HG02884 (cell line): ENCODE measurements at regions not wholly inside any gene's neighbourhood (a gene's known extent, or its start where the extent isn't known, plus 50 kb on each side); places are given as distances from the start of the nearest gene placed in this dataset.

Source experiments
- ATAC-seq: cut with Tn5 transposase; IDR thresholded peaks from one replicate; pipeline ENCODE4 v1.9.1; 2021; ENCODE audit warnings: mild to moderate bottlenecking, moderate library complexity; ENCODE audit not compliant: unreplicated experiment

DNA sequence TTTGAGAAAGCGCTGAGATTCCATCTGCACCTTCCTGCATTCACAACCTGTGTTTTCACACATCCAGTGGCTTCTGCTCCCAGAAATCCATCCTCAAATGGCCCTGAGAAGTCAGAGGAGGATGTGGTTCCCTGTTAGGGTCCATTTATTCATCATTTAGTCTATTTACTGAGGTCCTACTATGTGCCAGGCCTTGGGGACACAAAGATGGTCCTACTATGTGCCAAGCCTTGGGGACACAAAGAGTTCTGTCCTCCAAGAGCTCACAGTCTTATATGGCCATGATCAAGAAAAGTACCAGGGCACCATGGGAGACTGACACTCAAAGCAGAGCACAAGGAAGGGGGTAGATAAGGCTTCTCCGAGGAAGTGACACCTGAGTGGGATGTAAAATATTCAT is 147.1 kb upstream of the ATP1B1 start:
- ATAC-seq: no peak

DNA sequence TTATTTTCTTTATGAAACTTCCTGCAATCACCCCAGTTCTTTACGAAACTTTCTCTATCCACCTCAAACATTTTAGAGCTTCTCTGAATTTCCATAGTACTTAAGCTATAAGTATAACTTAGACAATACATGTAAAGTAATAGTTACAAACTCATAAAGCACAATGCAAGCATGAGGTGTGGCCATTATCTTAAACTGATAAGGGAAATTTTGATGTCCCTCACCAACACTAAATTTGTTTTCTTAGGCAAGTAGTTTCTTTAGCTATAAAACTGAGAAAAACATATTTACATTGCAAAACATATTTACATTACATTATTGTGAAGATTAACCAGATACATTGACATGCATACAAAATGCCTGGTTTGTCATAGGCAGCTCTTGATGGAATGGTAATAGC is 146.4 kb upstream of the ATP1B1 start:
- no peak for ATAC-seq

DNA sequence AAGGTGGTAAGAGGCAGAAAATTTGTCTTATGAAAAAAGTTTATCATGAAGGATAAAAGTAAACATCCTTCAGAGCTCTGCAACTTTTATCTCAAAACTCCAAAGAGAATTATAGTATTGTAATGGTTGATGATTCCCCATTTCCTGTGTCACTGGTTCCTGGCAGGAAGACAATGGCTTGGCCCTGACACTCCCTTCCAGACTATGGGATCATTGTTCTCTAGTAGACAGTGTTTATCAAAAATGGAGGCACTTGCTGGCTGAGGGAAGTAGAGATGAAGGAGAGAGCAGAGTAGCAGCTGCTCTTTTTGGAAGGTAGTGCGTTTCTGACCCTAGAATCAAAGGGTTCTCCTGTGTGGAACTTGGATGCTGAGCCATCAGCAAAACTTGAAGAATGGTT is 145.9 kb upstream of the ATP1B1 start:
- ATAC-seq: no peak

DNA sequence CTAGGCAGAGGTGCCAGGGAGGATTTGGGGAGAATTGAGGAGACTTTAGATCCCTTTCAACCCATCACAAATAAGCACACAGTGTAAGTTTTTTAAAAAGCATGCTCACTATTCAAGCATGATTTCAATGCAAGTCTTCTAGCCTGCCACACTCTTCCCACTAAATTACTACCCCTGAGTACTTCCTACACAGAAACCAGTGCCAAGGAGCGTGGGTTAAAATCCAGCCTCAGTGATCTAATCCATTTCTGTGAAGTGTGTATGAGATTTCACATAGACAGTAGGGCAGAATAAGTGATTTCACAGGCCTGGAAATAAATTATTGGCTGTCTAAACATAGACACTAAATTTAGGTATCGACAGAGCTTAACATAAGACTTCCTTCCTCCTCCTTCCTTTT is 142.9 kb upstream of the ATP1B1 start:
- ATAC-seq: no peak

DNA sequence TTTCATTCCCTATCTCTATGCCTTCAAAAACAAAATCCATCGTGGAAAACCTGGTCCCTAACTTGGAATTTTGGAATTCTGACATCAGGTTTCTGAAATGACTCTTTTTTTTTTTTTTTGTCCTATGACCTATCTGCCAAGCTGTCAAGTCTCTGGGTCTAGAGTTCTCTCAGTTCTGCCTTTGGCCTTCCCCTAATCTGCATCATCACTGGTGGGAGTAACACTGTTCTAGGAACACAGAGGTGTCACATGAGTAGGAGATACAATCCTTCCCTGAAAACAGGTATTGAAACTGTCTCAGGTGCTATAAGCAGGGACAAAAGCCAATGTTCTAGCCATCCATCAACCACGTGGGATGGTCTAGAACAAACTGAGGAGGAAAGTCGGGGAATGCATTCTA is 142.0 kb upstream of the ATP1B1 start:
- no peak for ATAC-seq

DNA sequence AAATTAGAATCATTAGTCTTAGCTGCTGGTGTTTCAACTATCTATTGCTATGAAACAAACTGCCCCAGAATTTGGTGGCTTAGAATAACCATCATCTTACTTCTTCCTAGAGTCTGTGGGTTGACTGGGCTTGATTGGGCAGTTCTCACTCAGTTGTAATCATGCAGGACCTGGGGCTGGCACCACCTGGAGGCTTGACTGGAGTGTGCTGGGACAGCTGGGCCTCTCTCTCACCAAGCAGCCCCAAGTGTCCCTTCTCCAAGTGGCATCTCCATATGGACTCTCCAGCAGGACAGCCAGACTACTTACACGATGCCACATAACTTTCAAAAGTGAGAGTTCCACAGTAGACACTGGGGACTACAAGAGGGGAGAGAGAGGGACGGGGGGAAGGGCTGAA is 140.3 kb upstream of the ATP1B1 start:
- no peak for ATAC-seq

DNA sequence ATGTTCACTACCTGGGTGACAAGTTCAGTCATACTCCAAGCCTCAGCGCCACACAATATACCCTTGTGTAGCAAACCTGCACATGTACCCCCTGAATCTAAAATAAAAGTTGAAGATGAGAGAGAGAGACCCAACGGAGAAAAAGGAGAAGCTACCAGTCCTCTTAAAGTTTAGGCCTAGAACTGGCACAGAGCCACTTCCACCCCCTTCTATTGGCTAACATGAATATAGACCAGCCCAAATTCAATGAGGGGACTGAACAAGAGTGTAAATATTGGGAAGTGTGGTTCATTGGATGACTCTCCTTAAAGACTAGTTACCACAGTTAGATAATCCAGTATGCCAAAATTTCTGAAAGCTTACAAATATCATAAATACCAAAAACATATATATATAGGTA is 139.9 kb upstream of the ATP1B1 start:
- no peak for ATAC-seq

DNA sequence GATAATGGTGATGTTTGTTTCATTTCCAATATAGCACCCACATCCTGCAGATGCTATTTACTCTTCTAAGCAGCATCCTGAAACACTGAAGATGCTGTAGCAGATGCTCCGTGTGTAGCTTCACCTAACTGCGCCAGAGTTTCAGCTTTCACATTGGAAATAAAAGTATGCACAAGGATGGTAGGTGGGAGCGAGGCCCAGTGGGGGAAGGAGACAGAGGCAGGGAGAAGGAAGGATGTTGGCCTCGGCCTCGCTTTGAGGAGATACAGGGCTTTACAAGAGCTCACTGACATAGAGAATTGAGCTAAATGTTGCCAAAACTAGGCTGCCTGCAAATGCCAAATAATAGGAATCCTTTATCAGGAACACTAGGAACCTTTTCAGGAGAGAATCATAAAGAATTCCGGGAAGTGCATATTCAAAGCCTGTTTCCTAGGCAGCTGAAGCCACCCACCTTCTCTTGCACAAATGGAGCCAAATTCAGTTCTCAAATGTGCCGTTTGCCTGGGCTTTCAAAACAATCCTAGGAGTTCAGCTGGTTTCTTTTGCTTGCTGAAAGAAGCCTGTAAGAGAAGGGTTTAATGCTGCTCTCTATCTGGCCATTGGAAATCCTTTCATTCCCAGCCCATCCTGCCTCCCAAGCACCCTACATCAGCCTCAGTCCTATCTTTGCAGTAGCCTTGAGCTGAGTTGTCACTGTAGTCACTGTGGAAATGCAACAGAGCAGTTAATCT is 135.4 kb upstream of the ATP1B1 start:
- ATAC-seq: no peak

DNA sequence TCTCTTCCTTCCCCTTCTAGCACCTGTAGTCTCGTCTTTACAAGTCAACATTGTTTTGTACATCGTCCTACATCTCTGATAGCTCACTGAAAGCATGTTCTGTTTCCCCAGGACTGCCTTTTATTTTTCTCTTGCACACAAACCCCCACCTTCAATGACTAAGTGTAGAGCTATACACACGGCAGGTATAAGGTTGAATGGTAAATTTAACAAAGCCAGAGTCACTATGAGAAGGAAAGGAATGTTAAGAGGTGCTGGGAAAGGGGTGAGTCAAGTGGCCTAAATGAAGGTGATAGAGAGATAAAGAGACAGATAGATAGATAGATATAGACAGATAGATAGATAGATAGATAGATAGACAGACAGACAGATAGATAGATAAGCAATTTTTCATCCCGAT is 134.3 kb upstream of the ATP1B1 start:
- no peak for ATAC-seq

DNA sequence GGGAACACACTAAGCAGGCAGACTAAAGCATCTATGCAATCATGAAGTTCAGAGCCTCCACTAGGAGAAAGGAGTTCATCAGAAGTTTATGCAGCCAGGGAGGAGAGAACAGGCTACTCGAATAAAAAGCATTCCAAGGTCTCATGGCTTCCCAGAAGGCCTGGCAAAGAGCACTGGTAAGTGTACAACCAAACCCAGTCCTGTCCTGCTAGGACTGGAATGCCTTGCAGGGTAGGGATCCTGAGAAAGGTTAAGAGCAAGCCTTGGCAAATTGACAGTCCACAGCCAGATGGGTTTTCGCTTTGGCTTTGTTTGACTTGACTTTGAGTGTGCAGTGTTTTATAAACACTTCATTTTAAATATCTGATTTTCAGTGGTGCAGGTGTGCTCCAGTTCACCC is 133.6 kb upstream of the ATP1B1 start:
- ATAC-seq: no peak

DNA sequence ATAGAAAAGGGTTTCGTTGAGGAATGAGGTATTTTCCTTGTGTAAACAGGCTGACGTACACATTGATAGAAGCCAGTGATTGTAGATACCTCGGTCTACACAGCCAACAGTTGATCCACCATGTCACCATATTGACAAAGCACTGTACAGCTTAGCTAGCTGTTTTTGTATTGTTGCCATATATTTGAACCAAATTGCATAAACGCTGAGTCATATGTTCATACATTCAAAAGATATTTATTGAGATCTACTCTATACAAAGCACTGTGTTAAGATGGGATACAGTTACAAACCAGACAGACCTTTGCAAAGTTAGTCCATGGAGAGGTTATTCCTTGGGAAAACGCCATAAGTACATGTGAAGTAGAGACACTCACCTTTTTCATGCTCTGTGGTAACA is 132.4 kb upstream of the ATP1B1 start:
- no peak for ATAC-seq

DNA sequence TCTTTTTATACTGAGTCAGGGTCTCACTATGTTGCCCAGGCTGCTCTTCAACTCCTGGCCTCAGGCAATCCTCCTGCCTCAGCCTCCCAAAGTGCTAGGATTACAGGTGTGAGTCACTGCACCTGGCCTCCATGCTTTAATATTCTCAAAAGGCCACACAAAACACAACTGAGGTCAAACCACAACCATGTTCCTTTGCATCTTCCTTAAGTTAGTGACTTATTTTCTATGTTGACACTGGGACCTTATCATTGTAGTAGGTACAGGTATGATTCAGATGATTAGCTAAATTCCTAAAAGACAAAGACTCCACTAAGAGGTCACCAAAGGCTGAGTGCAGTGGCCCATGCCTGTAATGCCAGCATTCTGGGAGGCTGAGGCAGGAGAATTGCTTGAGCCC is 131.9 kb upstream of the ATP1B1 start:
- no peak for ATAC-seq

DNA sequence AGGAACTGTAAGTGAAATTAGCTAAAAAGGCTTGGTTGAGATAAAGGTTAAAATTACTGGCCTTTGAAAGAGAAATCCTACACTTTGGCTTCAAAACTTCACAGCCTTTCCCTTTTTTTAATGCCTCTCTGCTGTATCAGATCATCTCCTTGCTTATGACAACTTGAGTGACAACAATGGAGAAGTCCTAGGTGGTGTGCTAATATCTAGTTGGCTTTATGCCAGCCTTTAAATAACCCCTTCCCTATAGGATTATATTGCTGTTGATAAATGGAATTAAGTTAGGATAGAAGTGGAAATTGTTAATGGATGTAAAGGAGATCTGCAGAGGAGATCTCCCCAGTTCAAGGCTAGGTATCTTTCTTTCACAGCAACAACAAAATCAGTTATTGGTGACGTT is 130.2 kb upstream of the ATP1B1 start:
- ATAC-seq: no peak

DNA sequence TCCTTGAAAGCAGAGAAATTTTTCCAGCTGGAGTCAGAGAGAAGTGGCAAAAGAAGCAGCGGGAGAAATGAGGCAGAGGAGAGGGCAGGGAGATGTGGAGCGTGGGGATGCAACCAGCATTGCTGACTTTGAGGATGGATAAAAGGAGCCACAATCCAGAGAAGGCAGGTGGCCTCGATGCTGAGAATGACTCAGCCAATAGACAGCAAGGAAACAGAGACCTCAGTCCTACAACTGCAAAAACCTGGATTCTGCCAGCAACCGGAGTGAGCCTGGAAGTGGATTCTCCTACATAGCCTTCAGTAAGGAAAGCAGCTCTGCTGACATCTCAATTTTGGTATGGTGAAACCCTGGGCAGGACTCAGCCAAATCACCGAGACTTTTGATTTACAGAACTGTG is 128.9 kb upstream of the ATP1B1 start:
- no peak for ATAC-seq

DNA sequence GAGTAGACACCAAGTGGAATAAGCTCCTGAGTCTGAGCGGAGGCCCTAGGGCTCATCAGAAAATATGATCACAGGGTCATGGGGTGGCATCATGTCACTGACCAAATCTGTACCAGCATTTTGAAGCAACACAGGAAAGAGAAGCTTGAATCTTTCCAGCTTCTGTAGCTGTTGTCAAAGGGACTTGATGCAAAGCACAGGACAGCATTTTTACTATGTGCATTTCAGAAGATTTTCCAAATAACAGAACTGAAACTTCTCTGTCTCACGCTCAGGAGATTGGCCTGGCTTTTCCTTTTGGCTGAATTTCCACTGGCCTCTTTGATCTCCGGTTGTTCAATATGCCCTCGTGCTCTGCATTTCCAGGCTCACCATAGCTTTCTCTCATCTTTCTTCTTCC is 127.2 kb upstream of the ATP1B1 start:
- no peak for ATAC-seq

DNA sequence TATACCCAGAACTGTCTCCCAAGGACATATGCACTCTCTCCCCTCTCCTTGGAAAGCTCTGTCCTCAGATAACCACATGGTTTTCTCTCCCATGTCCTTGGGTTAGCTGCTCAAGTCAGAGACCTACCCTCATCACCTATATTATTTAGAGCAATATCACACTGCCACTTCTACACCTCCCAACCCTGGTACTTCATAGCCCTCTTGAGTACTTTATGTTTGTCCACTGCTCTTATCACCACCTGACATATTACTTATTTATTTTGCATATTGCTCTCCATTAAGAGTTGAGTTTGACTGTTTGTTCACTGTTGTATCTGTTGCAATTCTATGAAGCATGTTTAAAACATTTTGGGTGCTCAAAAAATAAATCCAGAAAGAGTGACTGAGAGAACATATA is 126.3 kb upstream of the ATP1B1 start:
- ATAC-seq: no peak

DNA sequence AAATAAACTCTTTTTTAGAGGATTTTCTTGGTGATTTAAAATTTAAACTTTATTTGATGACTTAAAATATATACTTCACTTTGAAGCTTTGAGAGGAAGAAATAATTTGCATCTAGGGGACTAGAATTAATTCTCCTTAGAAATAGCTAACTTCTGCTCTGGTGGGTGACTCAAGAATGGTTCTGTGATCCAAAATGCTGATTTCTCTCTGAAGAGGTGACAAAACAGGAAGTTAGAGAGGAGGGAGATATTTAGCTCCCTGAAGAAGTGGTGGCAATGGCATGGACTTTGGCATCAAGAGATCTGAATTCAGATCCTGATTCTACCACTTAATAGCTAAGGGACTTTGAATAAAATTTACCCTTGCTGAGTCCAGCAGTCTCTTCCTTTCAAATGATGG is 125.8 kb upstream of the ATP1B1 start:
- ATAC-seq: no peak

DNA sequence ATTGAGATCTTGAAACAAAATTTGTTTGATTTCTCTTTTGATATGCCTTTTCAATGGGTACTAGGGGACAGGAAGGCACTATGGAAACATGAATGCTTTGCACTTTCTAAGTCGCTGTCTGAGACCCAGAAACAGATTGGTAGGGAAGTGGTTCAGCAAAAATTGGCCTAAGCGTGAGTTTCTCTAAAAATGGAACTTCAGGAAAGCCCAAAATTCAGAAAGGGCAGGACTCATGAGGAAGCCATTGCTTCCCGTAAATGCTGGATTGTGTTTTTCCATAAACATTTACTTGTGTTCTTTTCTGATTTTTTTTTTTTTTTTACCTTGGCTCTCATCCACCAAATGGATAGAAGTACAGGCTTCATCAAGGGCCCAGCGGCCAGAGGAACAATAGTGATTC is 123.7 kb upstream of the ATP1B1 start:
- no peak for ATAC-seq

DNA sequence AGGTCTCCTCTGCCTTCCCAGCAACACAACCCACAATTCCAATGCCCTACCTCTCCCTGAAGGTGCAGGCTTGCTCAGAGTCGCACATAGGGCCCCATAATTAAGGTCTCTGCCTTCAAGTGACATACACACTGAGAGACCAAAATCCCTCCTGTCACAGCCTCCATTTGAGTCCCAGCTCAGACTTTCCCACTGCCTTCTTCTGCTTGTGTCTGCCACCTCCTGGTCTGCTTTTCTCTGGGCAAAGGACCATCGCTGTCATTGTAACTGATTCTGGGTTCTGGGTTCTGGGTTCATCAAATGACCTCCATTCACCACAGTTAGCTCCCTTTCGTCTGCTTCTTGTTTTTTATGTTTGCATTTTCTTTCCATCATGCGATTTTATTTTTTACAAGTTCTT is 119.2 kb upstream of the ATP1B1 start:
- ATAC-seq: no peak

DNA sequence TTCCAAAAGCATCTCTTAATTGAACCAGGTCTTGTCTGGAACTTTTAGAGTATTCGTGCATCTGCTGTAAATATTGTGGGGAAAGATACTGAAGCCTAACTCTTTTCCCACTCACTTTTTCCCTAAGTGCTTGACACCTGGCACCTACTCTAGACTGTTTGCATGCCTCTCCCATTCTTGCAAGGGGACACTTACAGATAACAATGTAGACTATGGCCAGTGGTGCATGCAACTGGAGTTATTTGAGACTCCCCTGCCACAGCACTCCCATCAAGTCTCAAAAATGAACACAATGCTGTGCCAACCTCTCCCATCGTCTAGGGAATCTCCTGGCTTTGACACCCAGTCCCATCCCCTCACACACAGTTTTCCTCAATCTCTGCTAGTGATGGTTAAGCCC is 118.6 kb upstream of the ATP1B1 start:
- ATAC-seq: no peak

DNA sequence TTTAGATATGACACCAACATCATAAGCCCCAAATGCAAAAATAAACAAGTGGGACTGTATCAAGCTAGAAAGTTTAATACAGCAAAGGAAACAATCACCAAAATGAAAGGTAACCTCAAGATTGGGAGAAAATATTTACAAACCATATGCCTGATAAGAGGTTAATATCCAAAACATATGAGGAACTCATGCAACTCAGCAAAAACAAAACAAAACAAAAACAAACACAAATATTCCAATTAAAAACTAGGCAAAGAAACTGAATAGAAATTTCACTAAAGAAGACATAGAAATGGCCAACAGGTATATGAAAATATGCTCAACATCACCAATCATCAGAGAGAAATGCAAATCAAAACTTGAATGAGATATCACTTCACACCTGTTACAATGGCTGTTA is 116.5 kb upstream of the ATP1B1 start:
- ATAC-seq: no peak

DNA sequence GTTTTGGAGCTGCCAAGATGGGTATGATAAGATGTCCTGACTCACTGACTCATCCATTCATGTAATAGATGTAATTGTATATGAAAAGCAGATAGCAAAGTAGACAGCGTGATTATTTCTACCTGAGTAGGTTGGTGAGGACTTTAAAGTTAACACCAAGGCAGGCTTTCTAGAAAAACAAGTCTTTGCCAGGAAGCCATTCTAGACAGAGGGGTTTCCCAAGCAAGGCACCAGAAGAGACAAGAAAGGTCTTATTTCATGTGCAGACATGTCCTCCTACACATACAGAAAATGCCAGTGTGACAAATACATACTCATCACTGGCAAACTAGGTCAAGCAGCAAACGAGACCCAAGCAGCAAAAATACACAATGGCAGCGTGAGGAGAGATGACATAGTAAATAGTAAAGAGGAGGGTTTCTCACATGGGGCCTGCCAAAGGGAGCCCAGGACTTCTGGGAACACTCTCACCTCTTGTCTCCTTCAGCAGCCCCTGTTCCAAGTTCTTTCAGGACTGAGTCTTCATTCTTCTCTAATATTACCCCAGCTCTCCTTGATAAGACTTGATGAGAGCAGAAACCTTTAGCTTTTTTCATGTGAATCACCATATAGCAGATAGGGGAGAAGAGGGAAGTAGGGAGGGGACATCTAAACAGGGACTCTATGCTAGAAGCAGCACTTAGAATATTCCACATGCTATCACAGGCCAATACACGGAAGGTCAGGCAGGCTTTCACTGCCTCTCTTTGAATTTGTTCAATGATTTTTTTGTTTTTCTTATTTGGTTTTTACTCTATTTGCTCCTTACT is 114.6 kb upstream of the ATP1B1 start:
- no peak for ATAC-seq

DNA sequence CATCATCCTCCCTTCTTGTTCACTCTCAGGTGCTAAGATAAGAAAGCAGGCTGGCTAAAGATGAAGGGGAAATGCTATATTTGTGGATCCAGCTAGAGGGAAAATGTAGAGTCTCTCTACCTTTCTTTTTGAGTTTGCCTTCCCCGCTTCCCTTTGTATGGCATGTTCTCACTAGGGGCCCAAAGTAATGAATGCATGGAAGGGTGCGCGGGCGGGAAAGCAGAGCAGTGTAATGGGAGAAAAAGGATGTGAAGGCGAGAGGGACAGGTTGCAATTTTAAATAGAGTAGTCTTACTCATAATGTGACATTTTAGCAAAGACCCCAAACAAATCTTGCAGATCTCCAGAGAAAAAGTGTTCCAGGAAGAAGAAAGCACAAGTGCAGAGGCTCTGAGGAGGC is 105.1 kb upstream of the ATP1B1 start:
- no peak for ATAC-seq
